GM18511 (cell line): ENCODE measurements at regions not wholly inside any gene's neighbourhood (a gene's known extent, or its start where the extent isn't known, plus 50 kb on each side); places are given as distances from the start of the nearest gene placed in this dataset.

Source experiments
- ATAC-seq: cut with Tn5 transposase; IDR thresholded peaks from one replicate; pipeline ENCODE4 v1.9.1; 2021; ENCODE audit warnings: mild to moderate bottlenecking, moderate library complexity; ENCODE audit not compliant: unreplicated experiment

GRCh38 chr4:104881136-104881886 lies 265.4 kb upstream of the TET2 start:
- ATAC-seq, result no peak

- ATAC-seq, result no peak
Measured at GRCh38 chr4:104890598-104891275, 255.9 kb upstream of the TET2 start.

DNA sequence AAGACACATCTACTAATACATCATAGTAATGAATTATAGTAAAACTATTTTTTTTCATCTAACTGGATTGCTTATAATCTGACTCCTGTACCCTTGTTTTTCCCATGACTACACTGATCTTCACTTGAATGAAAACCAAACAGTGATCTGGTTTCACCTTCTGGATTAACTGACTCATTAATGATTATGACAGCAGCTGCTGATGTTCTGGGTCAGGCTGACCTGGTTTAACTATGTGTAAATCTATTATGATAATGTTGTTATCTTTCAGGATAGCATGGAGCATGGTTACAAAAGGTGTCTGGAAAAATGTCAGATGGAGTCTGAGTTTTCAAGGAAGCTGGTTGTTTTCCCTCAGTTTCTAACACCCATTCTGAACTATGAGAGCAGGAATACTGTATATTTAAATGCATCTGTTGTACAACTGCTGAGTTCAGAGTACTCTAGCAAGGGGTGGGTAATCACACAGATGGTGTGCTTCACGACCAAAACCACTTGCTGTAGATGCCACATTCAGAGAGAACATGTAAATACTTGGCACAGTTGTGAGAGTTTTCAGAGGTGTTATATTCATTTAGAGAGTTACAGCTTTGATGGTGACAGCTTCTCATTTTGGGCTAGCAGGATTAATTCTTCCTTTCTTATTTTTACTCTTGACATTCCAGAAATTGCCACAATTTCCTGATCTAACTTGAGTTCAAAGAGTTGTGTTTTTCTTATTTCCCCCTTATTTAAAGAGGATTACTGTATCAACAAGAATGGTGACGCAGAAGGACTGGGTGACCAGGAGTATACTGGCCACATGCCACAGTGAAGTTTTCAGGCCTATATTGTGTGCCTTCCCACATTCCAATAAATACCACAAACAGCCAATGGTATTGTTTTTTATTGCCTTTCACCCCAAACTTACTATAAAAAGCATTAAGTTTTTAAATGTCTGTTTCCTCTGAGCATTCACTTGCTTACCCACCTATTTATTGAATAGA lies 249.7 kb upstream of the TET2 start:
- ATAC-seq, result peak; percentile 77

GRCh38 chr4:104899863-104900262 lies 246.8 kb upstream of the TET2 start:
- no peak for ATAC-seq

GRCh38 chr4:104901438-104901837 lies 245.2 kb upstream of the TET2 start:
- ATAC-seq, result no peak

DNA sequence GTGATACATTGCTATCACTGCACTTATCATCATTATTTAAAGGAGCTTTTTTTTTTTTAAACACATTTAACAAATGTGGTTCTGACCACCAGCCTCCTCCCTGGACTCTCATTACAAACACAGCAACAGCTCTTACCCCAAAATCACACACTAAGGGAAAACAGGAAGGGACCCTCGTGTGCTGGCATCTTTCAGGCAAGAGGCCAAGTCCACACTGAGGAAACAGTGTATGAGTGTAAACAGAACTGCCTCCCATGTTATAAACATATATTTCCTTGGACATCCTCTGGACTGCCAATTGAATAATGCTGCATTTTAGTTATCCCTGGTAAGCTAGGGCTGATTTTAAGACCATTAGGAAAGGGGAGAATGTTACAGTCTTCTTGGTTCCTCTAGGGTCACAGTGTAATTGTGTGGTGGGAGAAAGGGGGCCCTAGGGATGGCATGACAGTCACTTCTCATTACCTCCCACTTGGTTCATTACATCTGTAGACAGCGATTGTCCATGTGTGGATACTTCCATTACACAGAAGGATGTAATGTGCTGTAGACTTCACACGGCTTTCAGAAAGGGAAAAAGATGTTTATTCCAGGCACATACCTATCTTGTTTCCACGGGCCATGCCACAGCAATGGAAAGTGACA lies 244.6 kb upstream of the TET2 start:
- ATAC-seq, result no peak

DNA sequence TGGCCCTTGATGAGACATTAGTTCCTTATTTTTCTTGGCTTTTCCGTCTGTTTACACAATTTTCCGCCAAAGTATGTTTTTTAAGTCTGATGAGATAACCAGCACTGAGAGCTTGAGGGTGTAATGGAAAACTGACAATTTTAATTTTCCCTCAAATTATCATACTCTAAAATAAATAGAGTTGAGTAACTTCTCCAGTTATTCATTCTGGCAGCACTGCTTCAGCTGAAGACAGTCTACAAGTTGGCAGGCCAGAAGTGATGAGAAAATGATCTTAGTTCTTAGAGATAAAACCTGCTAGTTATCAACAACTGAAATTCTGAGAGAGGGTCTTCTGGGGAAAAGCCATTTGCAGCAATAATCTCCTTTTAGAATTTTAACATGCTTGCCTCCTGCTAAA lies 241.6 kb upstream of the TET2 start:
- ATAC-seq, result no peak

DNA sequence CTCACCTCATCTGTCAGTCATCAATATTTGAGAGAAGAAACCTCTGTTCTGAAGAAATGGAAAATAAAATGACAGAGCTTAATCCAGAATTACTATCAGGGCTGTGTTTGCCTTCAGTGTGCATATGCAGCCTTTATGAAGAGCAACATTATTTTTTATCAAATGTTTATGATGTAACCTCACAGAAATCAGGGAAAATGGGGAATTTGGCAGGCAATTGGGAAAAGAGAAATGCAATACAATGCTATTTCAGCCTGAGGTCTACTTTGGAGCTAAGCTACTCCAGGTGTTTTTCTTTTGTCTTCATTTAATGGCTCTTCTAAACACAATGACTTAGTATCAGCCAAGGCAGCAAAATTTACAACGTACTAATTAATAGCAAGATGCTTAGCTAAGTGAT lies 241.1 kb upstream of the TET2 start:
- ATAC-seq, result no peak

- ATAC-seq, result no peak
Measured at GRCh38 chr4:104906276-104906675, 240.4 kb upstream of the TET2 start.

DNA sequence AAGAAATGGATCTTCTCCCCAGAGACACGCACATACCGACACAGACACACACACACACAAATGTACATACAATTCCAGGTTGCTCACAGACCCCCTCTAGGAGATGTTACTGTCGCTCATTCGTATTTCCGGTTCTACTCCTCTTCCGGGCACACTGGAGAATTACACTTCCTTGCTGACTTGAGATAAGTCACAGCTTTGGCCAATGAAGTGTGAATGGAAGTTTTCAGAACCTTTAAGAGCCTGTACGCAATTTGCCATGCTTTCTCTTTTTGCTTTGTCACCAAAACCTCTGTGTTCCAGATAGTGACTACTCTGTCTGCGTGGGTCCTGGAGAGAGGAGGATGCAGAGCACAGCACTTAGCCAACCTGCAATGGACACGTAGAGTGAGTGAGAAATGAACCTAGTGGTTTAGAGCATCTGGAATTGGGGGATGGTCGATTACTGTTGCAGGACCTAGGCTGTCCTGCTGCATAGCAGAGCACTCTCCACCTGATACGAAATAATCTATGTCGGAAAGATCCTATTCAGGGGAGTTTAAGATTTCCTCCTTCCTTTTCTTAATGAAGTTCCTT lies 239.5 kb upstream of the TET2 start:
- no peak for ATAC-seq

- ATAC-seq, result no peak
Measured at GRCh38 chr4:104907991-104908390, 238.7 kb upstream of the TET2 start.

GRCh38 chr4:104909376-104909775 lies 237.3 kb upstream of the TET2 start:
- ATAC-seq, result no peak

GRCh38 chr4:104912518-104912917 lies 234.2 kb upstream of the TET2 start:
- ATAC-seq, result no peak

GRCh38 chr4:104915373-104915772 lies 231.3 kb upstream of the TET2 start:
- ATAC-seq, result no peak

GRCh38 chr4:104915864-104916263 lies 230.8 kb upstream of the TET2 start:
- ATAC-seq, result no peak

- no peak for ATAC-seq
Measured at GRCh38 chr4:104919406-104919805, 227.3 kb upstream of the TET2 start.

GRCh38 chr4:104930298-104930697 lies 216.4 kb upstream of the TET2 start:
- ATAC-seq, result peak; percentile 24

DNA sequence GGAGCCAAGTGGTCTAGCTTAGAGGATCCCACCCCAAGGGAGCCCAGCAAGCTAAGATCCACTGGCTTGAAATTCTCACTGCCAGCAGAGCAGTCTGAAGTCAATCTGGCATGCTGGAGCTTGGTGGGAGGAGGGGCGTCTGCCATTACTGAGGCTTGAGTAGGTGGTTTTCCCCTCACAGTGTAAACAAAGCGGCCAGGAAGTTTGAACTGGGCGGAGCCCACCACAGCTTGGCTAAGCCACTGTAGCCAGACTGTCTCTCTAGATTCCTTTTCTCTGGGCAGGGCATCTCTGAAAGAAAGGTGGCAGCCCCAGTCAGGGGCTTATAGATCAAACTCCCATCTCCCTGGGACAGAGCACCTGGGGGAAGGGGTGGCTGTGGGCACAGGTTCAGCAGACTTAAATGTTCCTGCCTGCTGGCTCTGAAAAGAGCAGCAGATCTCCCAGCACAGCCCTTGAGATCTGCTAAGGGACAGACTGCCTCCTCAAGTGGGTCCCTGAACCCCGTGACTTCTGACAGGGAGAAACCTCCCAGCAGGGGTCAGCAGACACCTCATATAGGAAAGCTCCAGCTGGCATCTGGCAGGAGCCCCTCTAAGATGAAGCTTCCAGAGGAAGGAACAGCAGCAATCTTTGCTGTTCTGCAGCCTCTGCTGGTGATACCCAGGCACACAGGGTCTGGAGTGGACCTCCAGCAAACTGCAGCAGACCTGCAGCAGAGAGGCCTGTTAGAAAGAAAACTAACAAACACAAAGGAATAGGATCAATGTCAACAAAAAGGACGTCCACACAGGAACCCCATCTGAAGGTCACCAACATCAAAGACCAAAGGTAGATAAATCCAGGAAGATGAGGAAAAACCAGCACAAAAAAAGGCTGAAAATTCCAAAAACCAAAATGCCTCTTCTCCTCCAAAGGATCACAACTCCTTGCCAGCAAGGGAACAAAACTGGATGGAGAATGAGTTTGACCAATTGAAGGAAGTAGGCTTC lies 215.6 kb upstream of the TET2 start:
- ATAC-seq, result peak; percentile 83

- no peak for ATAC-seq
Measured at GRCh38 chr4:104938624-104939023, 208.1 kb upstream of the TET2 start.
